K562 (cell line): ENCODE measurements at regions not wholly inside any gene's neighbourhood (a gene's known extent, or its start where the extent isn't known, plus 50 kb on each side); places are given as distances from the start of the nearest gene placed in this dataset.

Source experiments
- ATAC-seq: fragments of 200-7000 bp; cut with Tn5 transposase; 3 replicates; pipeline ENCODE4 v1.9.1; 2020; ENCODE audit warnings: moderate library complexity
- BruUV-seq: library from RNA; stranded (reverse); fragments of 400-500 nt; replicated peaks from 2 replicates; lab custom pipeline; 2021; lab: Mats Ljungman, UMichigan
- CTCF ChIA-PET: fragments of 300-600 bp; formaldehyde crosslinking; extraction: SDS; loops from one replicate; lab custom pipeline; 2021; ENCODE audit warnings: low intra/inter-chr PET ratio; lab: Yijun Ruan, JAX
- POLR2A ChIA-PET: fragments of 300-600, 350-650 bp; sonication (Branson Sonifier 250); formaldehyde crosslinking; extraction: SDS; loops from one replicate; lab custom pipeline; 2021; ENCODE audit warnings: antibody characterized with exemption, inconsistent platforms; lab: Yijun Ruan, JAX
- DNase-seq, 4 experiments: peaks; one replicate each; pipeline versions ENCODE4 v3.0.0 to v3.0.0-alpha.2; 2011 to 2018; ENCODE audit warnings: low spot score in 3 of 4, mixed read lengths in 3 of 4; ENCODE audit errors: extremely low read depth in 1 of 4
- FAIRE-seq: peaks from 2 replicates; lab custom pipeline; 2011; peaks lifted over from hg19 to GRCh38; lab: Jason Lieb, UNC
- H2AFZ ChIP-seq: 2 replicates; pipeline ENCODE4 v1.6.0; 2011; ENCODE audit warnings: low read depth, low read length, control low read depth, inconsistent platforms
- H3K27ac ChIP-seq: fragments of 200-600 bp; 3 replicates; pipeline ENCODE4 v1.8.0; 2011; ENCODE audit warnings: low read depth, mild to moderate bottlenecking, control low read depth, inconsistent platforms, low read length, moderate library complexity, mixed read lengths; ENCODE audit errors: extremely low read depth
- H3K27me3 ChIP-seq, 2 experiments: fragments of 300-600 bp in 1 of 2; 2 replicates in 1 of 2; 3 replicates in 1 of 2; pipeline versions ENCODE4 v1.6.0 to v1.8.0; 2011; ENCODE audit warnings: inconsistent platforms in 2 of 2, low read length in 2 of 2, mild to moderate bottlenecking in 1 of 2, mixed read lengths in 1 of 2, moderate library complexity in 1 of 2; ENCODE audit not compliant: control insufficient read depth in 2 of 2, insufficient read depth in 2 of 2
- H3K36me3 ChIP-seq: fragments of 300-600 bp; 3 replicates; pipeline ENCODE4 v1.8.0; 2011; ENCODE audit warnings: mild to moderate bottlenecking, low read length, inconsistent platforms; ENCODE audit not compliant: control insufficient read depth, insufficient read depth
- H3K4me1 ChIP-seq, 2 experiments: fragments of 200-600 bp in 1 of 2; replicated peaks in 1 of 2; 2 replicates in 1 of 2; 3 replicates in 1 of 2; pipeline versions ENCODE4 v1.5.1 to v1.8.0; 2011; ENCODE audit warnings: inconsistent platforms in 2 of 2, low read length in 2 of 2, mild to moderate bottlenecking in 1 of 2, mixed read lengths in 1 of 2, moderate library complexity in 1 of 2; ENCODE audit not compliant: control insufficient read depth in 2 of 2, insufficient read depth in 2 of 2
- H3K4me2 ChIP-seq: 2 replicates; pipeline ENCODE4 v1.6.1; 2011; ENCODE audit warnings: low read length, control low read depth, inconsistent platforms, mixed read lengths; ENCODE audit not compliant: insufficient read depth
- H3K4me3 ChIP-seq: fragments of 200-600 bp; sonication (generic), shearing (Covaris generic); 2 replicates; pipeline ENCODE4 v1.5.1; 2016; ENCODE audit warnings: control low read depth, inconsistent platforms
- H3K79me2 ChIP-seq: fragments of 200-600 bp; 3 replicates; pipeline ENCODE4 v1.8.0; 2011; ENCODE audit warnings: low read length, inconsistent platforms; ENCODE audit not compliant: control insufficient read depth, insufficient read depth
- H3K9ac ChIP-seq, 2 experiments: 2 replicates each; pipeline versions ENCODE4 v1.6.0 to v1.6.1; 2011; ENCODE audit warnings: low read depth in 2 of 2, low read length in 2 of 2, control low read depth in 1 of 2, inconsistent platforms in 1 of 2, mild to moderate bottlenecking in 1 of 2, mixed read lengths in 1 of 2; ENCODE audit not compliant: insufficient read depth in 1 of 2
- H3K9me1 ChIP-seq: one replicate; pipeline ENCODE4 v1.6.0; 2011; ENCODE audit warnings: inconsistent platforms, mild to moderate bottlenecking, low read length, moderate library complexity; ENCODE audit not compliant: control insufficient read depth, insufficient read depth
- H3K9me3 ChIP-seq: replicated peaks from 2 replicates; pipeline ENCODE4 v1.5.1; 2011; ENCODE audit warnings: low read depth, low read length, inconsistent platforms; ENCODE audit not compliant: control insufficient read depth, insufficient read depth
- H4K20me1 ChIP-seq: replicated peaks from 2 replicates; pipeline ENCODE4 v1.6.1; 2011; ENCODE audit warnings: low read length, inconsistent platforms, mixed read lengths; ENCODE audit not compliant: control insufficient read depth, insufficient read depth
- CBX1 ChIP-seq: sonication (generic); IDR thresholded peaks from 2 replicates; pipeline ENCODE4 v1.6.1; 2016; ENCODE audit warnings: antibody characterized with exemption, low read depth, mild to moderate bottlenecking
- EGR1 ChIP-seq: fragments of 450-650 bp; conservative IDR thresholded peaks from 2 replicates; pipeline ENCODE4 v1.6.1; 2017; ENCODE audit warnings: mild to moderate bottlenecking
- LARP7 ChIP-seq: fragments of 450-650 bp; IDR thresholded peaks from 2 replicates; pipeline ENCODE4 v1.6.1; 2016
- POLR2H ChIP-seq: IDR thresholded peaks from 2 replicates; pipeline ENCODE4 v1.6.1; 2016; ENCODE audit warnings: missing genetic modification characterization, low read depth, mild to moderate bottlenecking, control low read depth, missing compliant biosample characterization, moderate library complexity
- SREBF2 ChIP-seq: sonication (generic); formaldehyde crosslinking; IDR thresholded peaks from 2 replicates; pipeline ENCODE4 v1.4.0; 2020; ENCODE audit warnings: mild to moderate bottlenecking, missing genetic modification reagents
- XRCC3 ChIP-seq: fragments of 450-650 bp; IDR thresholded peaks from 2 replicates; pipeline ENCODE4 v1.6.1; 2017; ENCODE audit warnings: mild to moderate bottlenecking, moderate library complexity
- ZBTB5 ChIP-seq: fragments of 450-650 bp; IDR thresholded peaks from 2 replicates; pipeline ENCODE4 v1.6.1; 2017; ENCODE audit warnings: antibody characterized with exemption
- ZNF766 ChIP-seq: fragments of 200-800 bp; sonication (Bioruptor generic); conservative IDR thresholded peaks from 2 replicates; pipeline ENCODE4 v1.6.1; 2016; ENCODE audit warnings: missing genetic modification characterization, missing compliant biosample characterization
- WGBS: fragments of 100-300 bp; shearing (Covaris generic); methylation state at CpG from one replicate; pipeline ENCODE4 v1.1.6; 2016; ENCODE audit warnings: low coverage, mixed read lengths; ENCODE audit not compliant: insufficient coverage; ENCODE audit errors: missing lambda C conversion rate; 5-methylcytosine and 5-hydroxymethylcytosine counted together
- in situ Hi-C: fragments of 300-500 bp; cut with MboI; formaldehyde crosslinking; loops from 4 replicates; pipeline ENCODE4 v1.15.0; 2018; ENCODE audit warnings: inconsistent platforms, mixed read lengths
- intact Hi-C: fragments of 100-400 bp; cut with micrococcal nuclease; formaldehyde crosslinking; loops from 2 replicates; pipeline ENCODE4 v1.14.2; 2022

GRCh38 chr10:89949496-89949895 is 248.1 kb downstream of the KIF20B start:
- DNase-seq: no peak
- no peak overlapping the region for H3K4me2 ChIP-seq
- H3K36me3 ChIP-seq: no peaks in the 10 kb centered on the region
- no peak for ATAC-seq
- H3K27ac ChIP-seq: no peak overlapping the region
- no peaks in the 10 kb centered on the region for H4K20me1 ChIP-seq
- POLR2A ChIA-PET: no interaction called here
- no peak overlapping the region for H2AFZ ChIP-seq
- H3K9me3 ChIP-seq: no peaks in the 10 kb centered on the region
- BruUV-seq: no TSS peak
- no peaks in the 10 kb centered on the region for H3K9me1 ChIP-seq
- no peak overlapping the region for H3K4me3 ChIP-seq
- CTCF ChIA-PET: no interaction called here
- H3K27me3 ChIP-seq: no peaks in the 10 kb centered on the region
- no peak for FAIRE-seq
- H3K9ac ChIP-seq: no peak overlapping the region
- no peak for TF ChIP-seq POLR2H (tag)
- TF ChIP-seq LARP7: no peak
- TF ChIP-seq CBX1: no peak
- no peak for TF ChIP-seq ZBTB5
- TF ChIP-seq EGR1: no peak
- in situ Hi-C loops: no loop called here
- H3K4me1 ChIP-seq: no peaks in the 10 kb centered on the region
- intact Hi-C loops: no loop called here
- no peaks in the 10 kb centered on the region for H3K79me2 ChIP-seq

GRCh38 chr10:89952325-89952724 is 250.9 kb downstream of the KIF20B start:
- WGBS: 0% methylated on average over 1 of the region's 1 CpG
- no peak overlapping the region for H3K4me2 ChIP-seq
- no peak overlapping the region for H3K27ac ChIP-seq
- in situ Hi-C loops (no loop called here), intact Hi-C loops (loop anchor here (5.0 kb wide), 1 partner anchor 910 kb away; no protein-coding TSS in a partner anchor)
- no peak for ATAC-seq
- no TSS peak for BruUV-seq
- no peaks in the 10 kb centered on the region for H3K27me3 ChIP-seq
- POLR2A ChIA-PET: no interaction called here
- no peak for FAIRE-seq
- H3K9ac ChIP-seq: no peak overlapping the region
- no peaks in the 10 kb centered on the region for H3K79me2 ChIP-seq
- H2AFZ ChIP-seq: no peak overlapping the region
- H3K9me3 ChIP-seq: no peaks in the 10 kb centered on the region
- no peaks in the 10 kb centered on the region for H3K9me1 ChIP-seq
- no peak overlapping the region for H3K4me3 ChIP-seq
- no peaks in the 10 kb centered on the region for H3K36me3 ChIP-seq
- CTCF ChIA-PET: no interaction called here
- H4K20me1 ChIP-seq: no peaks in the 10 kb centered on the region
- H3K4me1 ChIP-seq: no peaks in the 10 kb centered on the region
- no peak for DNase-seq
- TF ChIP-seq XRCC3: no peak
- no peak for TF ChIP-seq ZNF766
- TF ChIP-seq SREBF2: no peak
